Thyroid gland (tissue), 4 donors: ENCODE measurements at regions not wholly inside any gene's neighbourhood (a gene's known extent, or its start where the extent isn't known, plus 50 kb on each side); places are given as distances from the start of the nearest gene placed in this dataset.

ENCODE experiments used
- CTCF ChIP-seq, 6 experiments: fragments of 200-600 bp in 3 of 6; fragments of 450-650 bp in 3 of 6; sonication (generic) in 3 of 6; IDR thresholded peaks; one replicate each; pipeline ENCODE4 v1.5.1; 2016 to 2019; ENCODE audit warnings: antibody characterized with exemption in 6 of 6, mild to moderate bottlenecking in 2 of 6, inconsistent platforms in 1 of 6, moderate library complexity in 1 of 6
- POLR2A ChIP-seq, 2 donors: fragments of 450-650 bp; IDR thresholded peaks; one replicate each; pipeline ENCODE4 v1.6.1; 2017; ENCODE audit warnings: antibody characterized with exemption in 2 of 2, mild to moderate bottlenecking in 2 of 2, moderate library complexity in 1 of 2

GRCh38 chr1:106224426-106224825 is 832.0 kb upstream of the PRMT6 start:
- TF ChIP-seq CTCF (IDR thresholded peaks at IDR 0.05) (no peak), POLR2A (IDR thresholded peaks at IDR 0.05) (no peak)
